ENCODE measurements at regions not wholly inside any gene's neighbourhood (a gene's known extent, or its start where the extent isn't known, plus 50 kb on each side); places are given as distances from the start of the nearest gene placed in this dataset.

- TF ChIP-seq MXI1 (IDR thresholded peaks at IDR 0.05; ENCODE audit: borderline replicate concordance, low read depth, low read length), result no peak
- TF ChIP-seq CEBPB (IDR thresholded peaks at IDR 0.05; ENCODE audit: low read depth, low read length), result no peak
- no peak for TF ChIP-seq SMC3 (IDR thresholded peaks at IDR 0.05; ENCODE audit: low read depth, low read length)
- no peak for TF ChIP-seq RAD21 (IDR thresholded peaks at IDR 0.05; ENCODE audit: low read length)
- TF ChIP-seq ELK1 (IDR thresholded peaks at IDR 0.05; ENCODE audit: borderline replicate concordance, low read depth, low read length), result no peak
- TF ChIP-seq MAZ (IDR thresholded peaks at IDR 0.05; ENCODE audit: borderline replicate concordance, low read depth, low read length), result no peak
- no peak for TF ChIP-seq USF2 (IDR thresholded peaks at IDR 0.05; ENCODE audit: low read depth, low read length)
Observed at GRCh38 chr10:8499312-8499711, 444.8 kb downstream of the GATA3 start.

More at GRCh38 chr10:8499312-8499711, 444.8 kb downstream of the GATA3 start:
- Histone ChIP-seq H2BK120ac (ENCODE audit: low read depth, low read length) (no peak overlapping the region), H2BK20ac (ENCODE audit: low read depth, low read length) (no peak overlapping the region), H3K4me1 (ENCODE audit: control insufficient read depth, insufficient read depth, low read length) (no peaks in the 10 kb centered on the region), H4K5ac (ENCODE audit: low read depth, low read length) (no peak overlapping the region), H4K91ac (ENCODE audit: insufficient read depth, low read depth, low read length) (no peak overlapping the region), H2BK15ac (ENCODE audit: low read depth, low read length) (no peak overlapping the region), H3K27ac (ENCODE audit: insufficient read depth, low read length) (no peak overlapping the region), H3K4me3 (ENCODE audit: insufficient read depth, low read depth, low read length) (no peak overlapping the region), H3K14ac (replicated peaks; ENCODE audit: low read depth, low read length) (no peak overlapping the region), H3K4me2 (ENCODE audit: low read depth, low read length) (no peak overlapping the region), H3K9me1 (ENCODE audit: insufficient read depth, low read length) (no peaks in the 10 kb centered on the region), H3K56ac (ENCODE audit: extremely low read depth, insufficient read depth, low read length) (no peak overlapping the region), H3K18ac (ENCODE audit: low read depth, low read length) (no peak overlapping the region), H2AK9ac (replicated peaks; ENCODE audit: low read depth, low read length, poor library complexity) (no peak overlapping the region), H3K9me3 (ENCODE audit: control insufficient read depth, insufficient read depth, low read length) (peaks cover 5% of the 10 kb centered on the region; the same call in 1 of the 2 replicates), H3K27me3 (ENCODE audit: control insufficient read depth, insufficient read depth, low read length) (no peaks in the 10 kb centered on the region), H3K36me3 (ENCODE audit: control insufficient read depth, insufficient read depth, low read length) (no peaks in the 10 kb centered on the region), H3K4ac (ENCODE audit: low read depth, low read length) (no peak overlapping the region), H2BK5ac (ENCODE audit: low read depth, low read length, poor library complexity, severe bottlenecking) (no peak overlapping the region), H3K23ac (ENCODE audit: low read depth, low read length) (no peak overlapping the region), H3K79me1 (ENCODE audit: low read depth in 1 of 2, low read length in 2 of 2) (no peaks in the 10 kb centered on the region), H4K20me1 (ENCODE audit: insufficient read depth, low read length) (no peaks in the 10 kb centered on the region), H3K9ac (ENCODE audit: low read depth, low read length) (no peak overlapping the region), H2AK5ac (ENCODE audit: low read depth, low read length) (no peak overlapping the region), H4K8ac (ENCODE audit: low read depth in 2 of 2, low read length in 2 of 2) (no peak overlapping the region), H2AFZ (replicated peaks; ENCODE audit: low read length, poor library complexity) (no peak overlapping the region)
- ChIA-PET CTCF (no interaction called here), POLR2A (ENCODE audit: unreplicated experiment) (no interaction called here)
- ATAC-seq (ENCODE audit: low read depth) (no peak), DNase-seq (no peak)
- BruUV-seq (replicated peaks), result no TSS peak
- in situ Hi-C loops (cut with MboI; ENCODE audit: low sequenced_read_pairs), result no loop called here
- intact Hi-C loops (cut with micrococcal nuclease), result no loop called here
- dilution Hi-C loops (cut with HindIII; ENCODE audit: low sequenced_read_pairs, unreplicated experiment), result no loop called here
- WGBS, 2 experiments (ENCODE audit: extremely low coverage in 2 of 2, insufficient read length in 1 of 2), result no CpG with 5 or more reads among the region's 4 CpGs

Data from IMR-90 (cell line).